HEK293 (cell line): ENCODE measurements at regions not wholly inside any gene's neighbourhood (a gene's known extent, or its start where the extent isn't known, plus 50 kb on each side); places are given as distances from the start of the nearest gene placed in this dataset.

ENCODE experiments used
- CTCF ChIA-PET: fragments of 350-600 bp; formaldehyde crosslinking; extraction: SDS; loops from one replicate; lab custom pipeline; 2021; ENCODE audit warnings: antibody characterized with exemption; lab: Yijun Ruan, JAX
- POLR2A ChIA-PET: fragments of 300-600 bp; formaldehyde crosslinking; extraction: SDS; loops from one replicate; lab custom pipeline; 2020; ENCODE audit warnings: antibody characterized with exemption, inconsistent platforms; lab: Yijun Ruan, JAX
- H3K27ac ChIP-seq: fragments of 200-500 bp; sonication (Bioruptor generic); 2 replicates; pipeline ENCODE4 v1.5.1; 2014; ENCODE audit warnings: low read depth, low read length, control low read depth, inconsistent platforms; ENCODE audit errors: extremely low read depth
- H3K36me3 ChIP-seq, 2 experiments: fragments of 200-500 bp in 1 of 2; sonication (Bioruptor generic) in 1 of 2; 1 replicate in 1 of 2; 2 replicates in 1 of 2; pipeline ENCODE4 v1.5.1; 2014 to 2017; ENCODE audit warnings: inconsistent platforms in 2 of 2, low read length in 2 of 2; ENCODE audit not compliant: control insufficient read depth in 2 of 2, insufficient read depth in 1 of 2
- H3K4me1 ChIP-seq: fragments of 200-500 bp; sonication (Bioruptor generic); 2 replicates; pipeline ENCODE4 v1.5.1; 2014; ENCODE audit warnings: mild to moderate bottlenecking, low read length, inconsistent platforms; ENCODE audit not compliant: control insufficient read depth, insufficient read depth
- H3K4me3 ChIP-seq: 2 replicates; pipeline ENCODE4 v1.5.1; 2011; ENCODE audit warnings: low read depth, mild to moderate bottlenecking, control low read depth, low read length, moderate library complexity
- H3K9me3 ChIP-seq: fragments of 200-500 bp; sonication (Bioruptor generic); 2 replicates; pipeline ENCODE4 v1.5.1; 2014; ENCODE audit warnings: low read depth, low read length, inconsistent platforms; ENCODE audit not compliant: control insufficient read depth, insufficient read depth
- FEZF1 ChIP-seq: fragments of 450-650 bp; formaldehyde crosslinking; IDR thresholded peaks from 2 replicates; pipeline ENCODE4 v1.5.1; 2016; ENCODE audit warnings: missing biosample characterization, missing genetic modification characterization
- GLIS2 ChIP-seq: fragments of 450-650 bp; formaldehyde crosslinking; IDR thresholded peaks from 2 replicates; pipeline ENCODE4 v1.5.1; 2016; ENCODE audit warnings: missing biosample characterization, missing genetic modification characterization
- IKZF3 ChIP-seq: fragments of 450-650 bp; IDR thresholded peaks from 2 replicates; pipeline ENCODE4 v1.5.0; 2018; ENCODE audit warnings: missing biosample characterization, mild to moderate bottlenecking, missing genetic modification characterization, moderate library complexity
- KLF10 ChIP-seq: fragments of 450-650 bp; IDR thresholded peaks from 2 replicates; pipeline ENCODE4 v1.5.1; 2018; ENCODE audit warnings: missing biosample characterization, mild to moderate bottlenecking, missing genetic modification characterization
- OSR2 ChIP-seq: fragments of 450-650 bp; formaldehyde crosslinking; IDR thresholded peaks from 2 replicates; pipeline ENCODE4 v1.5.1; 2016; ENCODE audit warnings: missing biosample characterization, missing genetic modification characterization
- SCRT2 ChIP-seq: fragments of 450-650 bp; formaldehyde crosslinking; IDR thresholded peaks from 2 replicates; pipeline ENCODE4 v1.5.1; 2016; ENCODE audit warnings: missing biosample characterization, missing genetic modification characterization
- SP3 ChIP-seq: fragments of 450-650 bp; formaldehyde crosslinking; IDR thresholded peaks from 2 replicates; pipeline ENCODE4 v1.5.1; 2016; ENCODE audit warnings: missing biosample characterization, missing genetic modification characterization
- SP7 ChIP-seq: fragments of 450-650 bp; formaldehyde crosslinking; IDR thresholded peaks from 2 replicates; pipeline ENCODE4 v1.5.1; 2016; ENCODE audit warnings: missing biosample characterization, missing genetic modification characterization
- TCF7L2 ChIP-seq: IDR thresholded peaks from 2 replicates; pipeline ENCODE4 v1.6.1; 2011; ENCODE audit warnings: low read depth, mild to moderate bottlenecking, inconsistent platforms, low read length, moderate library complexity, borderline replicate concordance
- TRIM28 ChIP-seq: IDR thresholded peaks from 2 replicates; pipeline ENCODE4 v1.6.1; 2011; ENCODE audit warnings: low read length, control low read depth, borderline replicate concordance
- ZIC2 ChIP-seq: fragments of 450-650 bp; formaldehyde crosslinking; IDR thresholded peaks from 2 replicates; pipeline ENCODE4 v1.5.1; 2016; ENCODE audit warnings: missing biosample characterization, missing genetic modification characterization
- ZNF10 ChIP-seq: fragments of 450-650 bp; formaldehyde crosslinking; IDR thresholded peaks from 2 replicates; pipeline ENCODE4 v1.5.1; 2017; ENCODE audit warnings: missing biosample characterization, missing genetic modification characterization
- ZNF292 ChIP-seq: fragments of 450-650 bp; formaldehyde crosslinking; IDR thresholded peaks from 2 replicates; pipeline ENCODE4 v1.5.1; 2016; ENCODE audit warnings: low read depth, missing biosample characterization, missing genetic modification characterization, borderline replicate concordance
- ZNF394 ChIP-seq: fragments of 450-650 bp; formaldehyde crosslinking; IDR thresholded peaks from 2 replicates; pipeline ENCODE4 v1.5.1; 2016; ENCODE audit warnings: missing biosample characterization, missing genetic modification characterization, mild to moderate bottlenecking, moderate library complexity, borderline replicate concordance
- ZNF423 ChIP-seq: fragments of 450-650 bp; formaldehyde crosslinking; IDR thresholded peaks from 2 replicates; pipeline ENCODE4 v1.5.1; 2016; ENCODE audit warnings: missing biosample characterization, missing genetic modification characterization
- ZNF629 ChIP-seq: fragments of 450-650 bp; formaldehyde crosslinking; IDR thresholded peaks from 2 replicates; pipeline ENCODE4 v1.5.1; 2017; ENCODE audit warnings: missing biosample characterization, missing genetic modification characterization
- TF ChIP-seq, protein P1 (sequence below): fragments of 450-650 bp; formaldehyde crosslinking; IDR thresholded peaks from 2 replicates; pipeline ENCODE4 v1.5.1; 2016; ENCODE audit warnings: missing biosample characterization, missing genetic modification characterization
- TF ChIP-seq, protein P2 (sequence below): fragments of 450-650 bp; IDR thresholded peaks from 2 replicates; pipeline ENCODE4 v1.5.1; 2018; ENCODE audit warnings: missing biosample characterization, missing genetic modification characterization
- TF ChIP-seq, protein P3 (sequence below): fragments of 450-650 bp; formaldehyde crosslinking; IDR thresholded peaks from 2 replicates; pipeline ENCODE4 v1.5.1; 2016; ENCODE audit warnings: missing biosample characterization, missing genetic modification characterization
- TF ChIP-seq, protein P4 (sequence below): fragments of 450-650 bp; formaldehyde crosslinking; IDR thresholded peaks from 2 replicates; pipeline ENCODE4 v1.5.1; 2016; ENCODE audit warnings: missing biosample characterization, missing genetic modification characterization
- TF ChIP-seq, protein P5 (sequence below): fragments of 450-650 bp; formaldehyde crosslinking; IDR thresholded peaks from 2 replicates; pipeline ENCODE4 v1.5.0; 2017; ENCODE audit warnings: missing biosample characterization, missing genetic modification characterization, borderline replicate concordance

DNA sequence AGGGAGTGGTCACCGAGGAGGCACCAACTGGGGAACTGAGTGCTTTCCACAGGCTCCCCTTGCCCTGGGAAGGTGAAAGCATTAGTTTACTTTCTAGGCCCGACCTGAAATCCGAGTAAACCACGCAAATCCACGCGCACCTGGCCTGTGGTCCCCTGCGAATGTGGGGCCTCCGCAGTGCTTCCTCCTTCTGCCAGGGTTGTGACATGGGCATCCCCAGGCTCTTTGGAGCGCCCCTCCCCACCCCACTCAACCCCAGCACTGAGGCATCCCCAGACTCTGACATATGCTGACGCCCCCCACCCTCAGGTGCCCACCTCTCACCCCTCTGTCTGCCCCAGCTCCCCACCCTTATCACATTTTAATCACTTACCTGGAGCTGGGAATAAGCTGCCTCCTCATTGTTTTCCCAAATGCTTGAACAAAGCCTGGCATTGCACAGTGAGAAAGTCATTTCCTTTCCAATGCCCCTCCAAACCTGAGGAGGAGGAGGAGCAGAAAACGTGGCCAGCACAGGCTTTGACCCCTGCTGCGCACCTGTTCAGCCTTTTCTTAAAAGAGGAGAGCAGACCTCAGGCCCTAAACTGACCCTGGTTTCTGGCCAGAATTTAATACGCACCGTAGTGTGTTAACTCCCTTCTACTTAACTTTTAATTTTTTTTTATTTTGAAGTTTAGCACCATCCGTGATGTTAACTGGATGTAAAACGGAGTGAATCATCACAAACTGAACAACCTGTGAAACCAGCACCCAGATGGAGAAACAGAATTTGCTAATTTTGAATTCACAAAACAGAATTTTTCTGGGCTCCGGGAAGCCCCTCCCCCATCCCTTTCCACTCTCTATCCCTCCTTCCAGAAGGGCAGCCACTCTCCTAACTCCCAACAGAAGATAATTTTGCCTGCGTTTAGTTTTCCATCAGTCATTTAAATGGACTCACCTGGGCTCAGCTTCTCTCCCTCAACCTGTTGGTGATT, 129.4 kb downstream of the WDR11 start:
- POLR2A ChIA-PET, result no interaction called here
- TF ChIP-seq SCRT2, result peak; percentile 72
- 0 out of 2 replicates have a peak, but pooled peaks have one; percentile 7 for TF ChIP-seq SP3
- TF ChIP-seq, protein P1, sequence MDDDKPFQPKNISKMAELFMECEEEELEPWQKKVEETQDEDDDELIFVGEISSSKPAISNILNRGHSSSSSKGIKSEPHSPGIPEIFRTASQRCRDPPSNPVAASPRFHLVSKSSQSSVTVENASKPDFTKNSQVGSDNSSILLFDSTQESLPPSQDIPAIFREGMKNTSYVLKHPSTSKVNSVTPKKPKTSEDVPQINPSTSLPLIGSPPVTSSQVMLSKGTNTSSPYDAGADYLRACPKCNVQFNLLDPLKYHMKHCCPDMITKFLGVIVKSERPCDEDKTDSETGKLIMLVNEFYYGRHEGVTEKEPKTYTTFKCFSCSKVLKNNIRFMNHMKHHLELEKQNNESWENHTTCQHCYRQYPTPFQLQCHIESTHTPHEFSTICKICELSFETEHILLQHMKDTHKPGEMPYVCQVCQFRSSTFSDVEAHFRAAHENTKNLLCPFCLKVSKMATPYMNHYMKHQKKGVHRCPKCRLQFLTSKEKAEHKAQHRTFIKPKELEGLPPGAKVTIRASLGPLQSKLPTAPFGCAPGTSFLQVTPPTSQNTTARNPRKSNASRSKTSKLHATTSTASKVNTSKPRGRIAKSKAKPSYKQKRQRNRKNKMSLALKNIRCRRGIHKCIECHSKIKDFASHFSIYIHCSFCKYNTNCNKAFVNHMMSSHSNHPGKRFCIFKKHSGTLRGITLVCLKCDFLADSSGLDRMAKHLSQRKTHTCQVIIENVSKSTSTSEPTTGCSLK, result no peak
- TF ChIP-seq, all 188 proteins: peak for 2
- Histone ChIP-seq H3K4me3 (no peak overlapping the region), H3K36me3 (no peaks in the 10 kb centered on the region), H3K27ac (peak overlapping the region; percentile 86), H3K9me3 (no peaks in the 10 kb centered on the region), H3K4me1 (peaks cover 46% of the 10 kb centered on the region)
- CTCF ChIA-PET, result interaction anchor here (0.6 kb wide), 2 partner anchors 24 to 30 kb away, joined by 4 read pairs; no protein-coding TSS in a partner anchor

DNA sequence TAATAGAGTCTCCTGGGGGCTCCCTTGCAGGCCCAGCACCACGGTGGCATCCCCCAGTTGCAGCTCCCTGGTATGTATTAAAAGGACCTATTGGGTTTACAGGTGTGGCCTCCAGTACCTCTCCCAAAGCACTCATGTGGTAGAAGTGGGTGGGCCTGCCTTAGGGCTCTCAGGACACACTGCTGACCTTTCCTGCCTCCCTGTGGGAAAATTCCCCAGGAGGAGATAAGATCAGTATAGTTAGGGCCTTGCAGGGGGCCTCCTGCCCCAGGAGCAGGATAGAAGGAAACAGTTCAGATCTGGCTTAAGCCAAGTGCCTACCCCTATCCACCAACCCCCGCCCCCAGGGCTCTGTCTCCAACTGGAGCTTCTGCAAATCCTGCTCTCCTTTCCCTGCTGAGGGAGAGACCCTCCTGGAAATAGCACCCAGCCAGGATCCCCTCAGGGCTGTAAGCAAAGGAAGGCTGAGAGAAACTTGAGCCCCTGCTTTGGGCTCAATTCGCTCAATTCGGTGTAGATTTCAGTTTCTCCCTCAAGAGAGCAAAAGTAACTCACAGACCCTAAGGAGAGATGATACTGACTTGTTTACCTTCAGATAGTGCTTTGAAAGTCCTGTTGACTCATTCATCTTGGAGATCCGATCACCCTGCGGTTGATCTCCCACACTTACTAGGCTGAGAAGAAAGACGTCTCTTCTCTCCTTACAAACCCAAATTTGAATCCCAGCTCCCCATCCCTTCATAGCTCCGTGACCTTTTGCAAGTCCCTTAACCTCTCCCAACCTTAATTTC, 130.6 kb downstream of the WDR11 start:
- Histone ChIP-seq H3K4me3 (no peak overlapping the region), H3K9me3 (no peaks in the 10 kb centered on the region), H3K27ac (peak overlapping the region; percentile 86), H3K36me3 (no peaks in the 10 kb centered on the region), H3K4me1 (peaks cover 46% of the 10 kb centered on the region)
- ChIA-PET POLR2A (no interaction called here), CTCF (interaction anchor here (0.6 kb wide), 1 partner anchor 26 kb away, joined by 4 read pairs; no protein-coding TSS in a partner anchor)
- no peak for TF ChIP-seq ZNF394 (tag by site-specific recombination)
- peak; percentile 43; the same call in 1 of the 2 replicates for TF ChIP-seq GLIS2 (tag by site-specific recombination)
- TF ChIP-seq FEZF1 (tag by site-specific recombination), result peak; percentile 17; the same call in 1 of the 2 replicates
- peak; percentile 22; the same call in 1 of the 2 replicates for TF ChIP-seq TRIM28
- TF ChIP-seq SP7 (tag by site-specific recombination), result peak; percentile 69; the same call in 1 of the 2 replicates
- TF ChIP-seq IKZF3, result peak; percentile 49
- no peak for TF ChIP-seq ZNF292 (tag by site-specific recombination)
- TF ChIP-seq OSR2, result peak; percentile 61; the same call in 1 of the 2 replicates
- 0 out of 2 replicates have a peak, but pooled peaks have one; percentile 7 for TF ChIP-seq ZNF629 (tag by site-specific recombination)
- TF ChIP-seq, protein P2, sequence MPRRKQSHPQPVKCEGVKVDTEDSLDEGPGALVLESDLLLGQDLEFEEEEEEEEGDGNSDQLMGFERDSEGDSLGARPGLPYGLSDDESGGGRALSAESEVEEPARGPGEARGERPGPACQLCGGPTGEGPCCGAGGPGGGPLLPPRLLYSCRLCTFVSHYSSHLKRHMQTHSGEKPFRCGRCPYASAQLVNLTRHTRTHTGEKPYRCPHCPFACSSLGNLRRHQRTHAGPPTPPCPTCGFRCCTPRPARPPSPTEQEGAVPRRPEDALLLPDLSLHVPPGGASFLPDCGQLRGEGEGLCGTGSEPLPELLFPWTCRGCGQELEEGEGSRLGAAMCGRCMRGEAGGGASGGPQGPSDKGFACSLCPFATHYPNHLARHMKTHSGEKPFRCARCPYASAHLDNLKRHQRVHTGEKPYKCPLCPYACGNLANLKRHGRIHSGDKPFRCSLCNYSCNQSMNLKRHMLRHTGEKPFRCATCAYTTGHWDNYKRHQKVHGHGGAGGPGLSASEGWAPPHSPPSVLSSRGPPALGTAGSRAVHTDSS (tag by site-specific recombination), result no peak
- TF ChIP-seq, protein P3, sequence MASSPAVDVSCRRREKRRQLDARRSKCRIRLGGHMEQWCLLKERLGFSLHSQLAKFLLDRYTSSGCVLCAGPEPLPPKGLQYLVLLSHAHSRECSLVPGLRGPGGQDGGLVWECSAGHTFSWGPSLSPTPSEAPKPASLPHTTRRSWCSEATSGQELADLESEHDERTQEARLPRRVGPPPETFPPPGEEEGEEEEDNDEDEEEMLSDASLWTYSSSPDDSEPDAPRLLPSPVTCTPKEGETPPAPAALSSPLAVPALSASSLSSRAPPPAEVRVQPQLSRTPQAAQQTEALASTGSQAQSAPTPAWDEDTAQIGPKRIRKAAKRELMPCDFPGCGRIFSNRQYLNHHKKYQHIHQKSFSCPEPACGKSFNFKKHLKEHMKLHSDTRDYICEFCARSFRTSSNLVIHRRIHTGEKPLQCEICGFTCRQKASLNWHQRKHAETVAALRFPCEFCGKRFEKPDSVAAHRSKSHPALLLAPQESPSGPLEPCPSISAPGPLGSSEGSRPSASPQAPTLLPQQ (tag by site-specific recombination), result 0 out of 2 replicates have a peak, but pooled peaks have one; percentile 29
- TF ChIP-seq KLF10 (tag by site-specific recombination), result no peak
- TF ChIP-seq, protein P4, sequence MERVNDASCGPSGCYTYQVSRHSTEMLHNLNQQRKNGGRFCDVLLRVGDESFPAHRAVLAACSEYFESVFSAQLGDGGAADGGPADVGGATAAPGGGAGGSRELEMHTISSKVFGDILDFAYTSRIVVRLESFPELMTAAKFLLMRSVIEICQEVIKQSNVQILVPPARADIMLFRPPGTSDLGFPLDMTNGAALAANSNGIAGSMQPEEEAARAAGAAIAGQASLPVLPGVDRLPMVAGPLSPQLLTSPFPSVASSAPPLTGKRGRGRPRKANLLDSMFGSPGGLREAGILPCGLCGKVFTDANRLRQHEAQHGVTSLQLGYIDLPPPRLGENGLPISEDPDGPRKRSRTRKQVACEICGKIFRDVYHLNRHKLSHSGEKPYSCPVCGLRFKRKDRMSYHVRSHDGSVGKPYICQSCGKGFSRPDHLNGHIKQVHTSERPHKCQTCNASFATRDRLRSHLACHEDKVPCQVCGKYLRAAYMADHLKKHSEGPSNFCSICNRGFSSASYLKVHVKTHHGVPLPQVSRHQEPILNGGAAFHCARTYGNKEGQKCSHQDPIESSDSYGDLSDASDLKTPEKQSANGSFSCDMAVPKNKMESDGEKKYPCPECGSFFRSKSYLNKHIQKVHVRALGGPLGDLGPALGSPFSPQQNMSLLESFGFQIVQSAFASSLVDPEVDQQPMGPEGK (tag by site-specific recombination), result 0 out of 2 replicates have a peak, but pooled peaks have one; percentile 28
- 0 out of 2 replicates have a peak, but pooled peaks have one; percentile 37 for TF ChIP-seq TCF7L2
- TF ChIP-seq, protein P5, sequence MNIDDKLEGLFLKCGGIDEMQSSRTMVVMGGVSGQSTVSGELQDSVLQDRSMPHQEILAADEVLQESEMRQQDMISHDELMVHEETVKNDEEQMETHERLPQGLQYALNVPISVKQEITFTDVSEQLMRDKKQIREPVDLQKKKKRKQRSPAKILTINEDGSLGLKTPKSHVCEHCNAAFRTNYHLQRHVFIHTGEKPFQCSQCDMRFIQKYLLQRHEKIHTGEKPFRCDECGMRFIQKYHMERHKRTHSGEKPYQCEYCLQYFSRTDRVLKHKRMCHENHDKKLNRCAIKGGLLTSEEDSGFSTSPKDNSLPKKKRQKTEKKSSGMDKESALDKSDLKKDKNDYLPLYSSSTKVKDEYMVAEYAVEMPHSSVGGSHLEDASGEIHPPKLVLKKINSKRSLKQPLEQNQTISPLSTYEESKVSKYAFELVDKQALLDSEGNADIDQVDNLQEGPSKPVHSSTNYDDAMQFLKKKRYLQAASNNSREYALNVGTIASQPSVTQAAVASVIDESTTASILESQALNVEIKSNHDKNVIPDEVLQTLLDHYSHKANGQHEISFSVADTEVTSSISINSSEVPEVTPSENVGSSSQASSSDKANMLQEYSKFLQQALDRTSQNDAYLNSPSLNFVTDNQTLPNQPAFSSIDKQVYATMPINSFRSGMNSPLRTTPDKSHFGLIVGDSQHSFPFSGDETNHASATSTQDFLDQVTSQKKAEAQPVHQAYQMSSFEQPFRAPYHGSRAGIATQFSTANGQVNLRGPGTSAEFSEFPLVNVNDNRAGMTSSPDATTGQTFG (tag by site-specific recombination), result no peak
- TF ChIP-seq ZNF423 (tag by site-specific recombination), result peak; percentile 54; the same call in 1 of the 2 replicates
- TF ChIP-seq ZIC2 (tag by site-specific recombination), result peak; percentile 88
- TF ChIP-seq ZNF10 (tag by site-specific recombination), result peak; percentile 95
